T1000 (cell line): ENCODE measurements at regions not wholly inside any gene's neighbourhood (a gene's known extent, or its start where the extent isn't known, plus 50 kb on each side); places are given as distances from the start of the nearest gene placed in this dataset.

Experiments used
- DNase-seq: peaks from one replicate; lab custom pipeline; 2025; ENCODE audit warnings: mixed read lengths; lab: John Stamatoyannopoulos, UW

DNA sequence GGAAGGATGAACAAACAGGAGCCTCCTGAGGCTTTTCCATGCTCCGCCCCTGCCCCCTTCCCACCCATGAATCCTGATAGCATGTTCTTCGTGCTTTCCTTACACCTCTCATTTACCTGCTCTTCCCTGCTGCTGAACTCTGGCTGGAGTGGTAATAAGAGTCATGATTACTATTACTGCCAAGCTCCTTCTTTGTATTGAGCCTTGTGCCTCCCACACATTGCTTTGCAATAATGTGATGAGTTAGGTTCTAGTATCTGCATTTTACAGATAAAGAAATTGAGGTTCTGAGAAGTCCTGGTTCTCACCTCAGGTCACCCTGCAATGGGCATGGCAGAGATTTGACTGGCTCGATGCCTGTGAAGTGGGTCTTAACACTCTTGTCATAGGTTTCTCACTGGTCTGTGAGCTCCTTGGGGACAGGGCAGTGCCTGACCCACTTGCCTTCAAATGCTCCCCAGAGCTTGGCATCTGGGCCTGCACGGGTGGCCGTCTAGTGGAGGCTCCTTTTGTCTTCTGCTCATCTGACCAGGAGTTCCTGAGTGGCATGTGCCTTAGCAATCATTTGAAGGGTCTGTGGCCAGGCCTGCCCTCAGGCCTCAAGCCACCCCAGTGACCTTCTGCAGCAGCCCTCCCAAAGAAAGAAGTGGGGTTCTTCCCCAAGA is 309.2 kb upstream of the ZMIZ1 start:
- DNase-seq = no peak

DNA sequence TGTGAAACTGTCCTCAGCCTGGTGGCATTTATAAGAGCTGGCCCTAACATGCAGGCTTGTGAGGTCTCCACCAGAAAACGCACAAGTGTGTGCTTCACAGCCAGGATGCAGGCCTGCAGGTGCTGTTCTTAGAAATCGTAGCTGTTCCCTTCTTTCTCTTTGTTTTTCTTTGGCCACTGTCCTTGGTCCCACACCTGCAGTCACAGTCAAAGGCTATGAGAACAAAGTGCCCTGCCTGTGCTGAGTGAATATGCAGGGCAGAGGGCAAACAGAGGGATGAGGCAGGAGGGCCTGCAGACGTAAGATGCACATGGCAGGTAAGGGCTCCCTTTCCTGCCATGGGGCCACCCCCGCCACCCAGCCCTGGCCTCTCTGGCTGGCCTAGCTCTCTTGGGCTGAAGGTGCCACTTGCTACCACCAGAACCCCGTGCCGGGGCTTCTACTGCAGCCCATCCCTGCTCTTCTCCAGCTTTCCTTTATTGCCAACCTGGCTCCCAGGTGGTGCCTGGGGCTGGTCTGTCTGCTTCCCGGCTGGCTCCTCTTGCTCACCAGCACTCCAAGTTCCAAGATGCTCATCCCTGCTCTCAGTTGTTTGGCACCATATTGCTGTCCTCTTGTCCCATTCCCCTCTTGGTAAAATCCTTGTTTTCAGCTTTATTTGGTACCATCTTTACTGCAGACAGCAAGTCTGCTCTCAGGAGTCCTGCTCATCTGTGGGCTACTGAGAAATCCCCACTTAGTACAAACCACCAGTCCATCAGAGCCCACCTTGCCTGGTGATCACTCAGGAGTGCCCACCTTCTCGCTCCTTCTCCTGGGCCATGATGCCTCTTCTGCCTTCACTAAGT is 308.1 kb upstream of the ZMIZ1 start:
- no peak for DNase-seq

DNA sequence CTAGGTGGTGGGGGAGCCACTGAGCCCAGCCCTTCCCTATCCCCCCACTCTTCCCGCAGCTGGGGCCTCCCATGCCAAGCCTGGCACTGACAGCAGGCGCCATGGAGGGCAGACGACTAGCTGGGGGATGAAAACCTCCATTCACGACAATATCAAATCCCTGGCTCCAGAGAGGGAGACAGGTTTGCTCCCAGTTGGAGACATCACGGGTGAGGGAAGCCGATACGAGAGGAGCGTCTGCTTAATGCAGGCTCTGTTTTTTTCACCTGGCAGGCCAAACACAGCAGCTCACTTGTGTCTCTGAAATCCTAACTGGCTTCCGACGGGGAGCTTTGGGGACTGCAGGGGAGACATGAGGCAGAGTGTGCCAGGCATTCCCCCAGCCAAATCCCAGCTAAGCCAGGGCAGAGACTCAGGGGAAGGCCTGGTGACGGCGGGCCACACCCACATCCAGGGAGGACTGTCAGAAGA is 307.4 kb upstream of the ZMIZ1 start:
- DNase-seq = no peak

DNA sequence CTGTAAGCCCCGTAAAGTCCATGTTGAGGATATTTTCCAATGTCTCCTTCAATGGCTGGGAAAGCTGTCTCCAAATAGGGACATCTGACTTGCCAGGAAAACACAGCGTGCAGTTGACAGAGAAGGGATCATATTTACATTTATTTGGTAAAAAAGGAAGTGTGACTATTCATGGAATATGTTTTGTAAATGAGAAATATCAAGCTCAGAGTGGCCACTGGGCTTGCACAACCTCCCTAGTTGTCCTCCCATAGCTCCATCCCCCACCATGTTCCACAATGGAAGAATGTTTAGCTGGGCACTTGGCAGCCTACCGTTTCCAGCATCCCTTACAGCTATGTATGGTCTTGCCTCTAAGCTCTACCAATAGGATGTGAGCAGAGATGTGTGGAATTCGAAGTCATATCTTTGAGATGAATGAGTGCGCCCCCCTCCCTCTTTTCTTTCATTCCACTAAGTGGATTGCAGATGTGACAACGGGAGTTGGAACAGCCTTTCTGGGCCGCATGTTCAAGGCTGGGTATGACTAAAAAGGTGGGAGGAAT is 306.6 kb upstream of the ZMIZ1 start:
- no peak for DNase-seq

DNA sequence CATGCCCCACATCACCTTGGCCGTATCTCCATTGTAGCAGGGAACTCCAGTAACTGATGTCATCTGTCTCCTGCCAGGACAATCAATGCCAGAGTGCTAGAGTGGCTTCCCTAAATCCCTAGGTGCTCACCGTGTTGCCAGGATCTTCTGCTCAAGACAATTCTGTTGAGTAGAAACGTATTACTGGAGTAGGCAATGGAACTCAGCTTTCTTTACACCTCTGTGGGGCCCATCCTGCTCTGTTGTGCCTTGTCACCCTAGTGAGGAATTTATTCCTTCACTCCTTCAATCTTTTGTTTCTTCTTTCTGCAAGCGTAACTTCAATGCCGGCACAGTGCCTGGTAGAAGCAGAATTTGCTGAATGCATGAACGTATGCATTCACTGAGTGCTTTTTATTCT is 305.5 kb upstream of the ZMIZ1 start:
- DNase-seq = no peak

DNA sequence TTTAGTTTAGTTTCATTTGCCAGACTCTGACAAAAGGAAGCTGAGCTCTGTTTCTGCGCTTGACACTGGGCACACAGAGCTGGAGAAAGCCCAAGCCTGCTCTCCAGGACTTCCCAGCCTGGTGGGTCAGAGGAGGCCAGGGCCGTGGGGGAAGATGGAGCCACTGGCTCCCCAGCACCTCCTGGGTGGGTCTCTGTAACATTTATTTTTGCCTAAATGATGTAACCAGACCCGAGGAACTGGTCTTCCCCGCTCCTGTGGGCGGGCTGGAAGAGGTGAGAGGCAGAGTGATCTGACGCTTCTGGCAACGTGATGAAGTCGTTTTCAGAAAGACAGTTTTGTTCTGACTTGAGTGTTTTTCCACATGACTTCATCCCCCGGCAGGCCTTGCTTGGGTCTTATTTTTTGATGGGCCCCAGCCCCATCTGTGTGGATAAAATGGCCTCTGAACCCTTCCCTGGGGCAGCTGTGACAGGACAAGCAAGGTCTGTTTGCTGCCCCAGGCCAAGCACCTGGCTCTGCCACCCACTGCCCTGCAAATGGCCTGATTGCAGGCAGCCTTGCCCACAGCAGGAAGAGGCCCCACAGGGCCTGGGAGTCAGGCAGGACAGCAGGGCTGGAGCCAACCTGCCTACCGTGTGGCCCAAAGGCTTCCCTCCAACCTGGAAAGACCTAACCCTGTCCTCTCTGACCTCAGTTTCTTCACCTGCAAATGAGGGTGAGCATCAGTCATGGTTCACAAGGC is 304.9 kb upstream of the ZMIZ1 start:
- no peak for DNase-seq

DNA sequence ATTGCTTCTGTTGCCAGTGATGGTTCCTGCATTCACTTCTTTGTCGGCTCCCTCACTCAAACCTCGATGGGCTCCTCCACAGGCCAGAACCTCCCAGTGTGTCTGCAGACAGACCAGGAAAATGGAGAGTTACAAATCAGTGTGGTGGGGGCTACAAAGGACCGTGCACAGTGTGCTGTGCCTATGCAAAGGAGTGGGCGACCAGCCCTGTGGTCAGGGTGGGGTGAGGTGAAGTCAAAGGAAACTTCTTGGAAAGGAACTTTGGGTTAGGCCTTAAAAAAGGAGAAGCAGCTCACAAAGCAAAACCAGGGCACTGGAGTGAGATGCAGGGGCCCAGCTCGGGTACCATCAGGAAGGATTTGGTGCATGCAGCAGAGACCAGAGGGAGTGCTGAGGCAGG is 304.3 kb upstream of the ZMIZ1 start:
- no peak for DNase-seq

DNA sequence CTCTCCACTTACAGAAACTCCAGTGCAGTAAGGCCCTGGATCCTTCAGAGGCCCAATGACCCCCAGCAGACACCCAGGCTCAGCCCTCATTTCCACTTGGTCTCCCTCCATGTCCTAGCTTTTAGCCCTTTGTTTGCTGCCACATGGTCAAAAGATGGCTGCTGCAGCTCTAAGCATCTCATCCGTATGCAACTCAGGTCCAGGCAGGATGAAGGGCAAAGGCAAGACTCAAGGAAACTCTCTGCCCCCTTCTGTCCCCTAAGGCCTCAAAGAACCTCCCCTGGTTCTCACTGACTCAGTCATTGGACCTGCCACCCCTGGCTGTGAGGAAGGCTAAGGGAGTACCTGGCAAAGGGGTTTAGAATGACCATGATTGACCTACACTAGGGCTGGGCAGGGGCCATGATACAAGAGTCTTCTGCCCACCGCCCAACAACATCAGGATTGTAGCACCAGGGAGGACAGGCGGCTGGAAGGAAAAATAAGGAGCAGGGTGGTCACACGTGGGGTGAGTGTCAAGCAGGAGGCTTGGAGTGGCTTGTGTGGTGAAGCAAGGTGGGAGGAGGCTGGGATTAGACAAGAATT is 303.8 kb upstream of the ZMIZ1 start:
- no peak for DNase-seq

DNA sequence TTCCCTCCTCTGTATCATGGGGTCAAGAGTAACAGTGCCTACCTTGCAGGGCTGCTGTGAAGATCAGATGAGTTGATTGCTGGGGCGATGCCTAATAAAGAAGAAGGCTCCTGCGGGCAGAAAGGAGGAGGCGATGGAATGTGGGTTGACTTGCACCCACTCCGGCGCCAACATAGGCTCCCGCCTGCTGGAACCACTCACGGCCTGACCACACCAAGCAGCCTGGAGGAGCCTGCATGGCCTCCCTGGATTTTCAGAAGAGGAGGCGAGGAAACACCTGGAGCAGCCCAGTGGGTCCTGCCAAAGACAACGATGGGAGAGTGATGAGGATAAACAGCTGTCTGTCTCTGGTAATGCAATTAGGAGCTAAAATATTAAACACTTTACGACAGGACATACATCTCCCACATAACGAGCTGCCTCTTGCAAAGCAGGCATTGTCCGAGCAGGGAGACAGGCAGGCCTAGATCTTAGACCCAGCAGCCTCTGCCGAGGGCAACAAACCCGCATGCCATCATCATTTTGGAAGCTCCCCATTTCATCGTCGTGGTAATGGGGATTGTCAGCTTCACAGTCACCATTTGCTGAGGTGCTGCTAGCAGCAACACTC is 302.9 kb upstream of the ZMIZ1 start:
- DNase-seq = no peak

DNA sequence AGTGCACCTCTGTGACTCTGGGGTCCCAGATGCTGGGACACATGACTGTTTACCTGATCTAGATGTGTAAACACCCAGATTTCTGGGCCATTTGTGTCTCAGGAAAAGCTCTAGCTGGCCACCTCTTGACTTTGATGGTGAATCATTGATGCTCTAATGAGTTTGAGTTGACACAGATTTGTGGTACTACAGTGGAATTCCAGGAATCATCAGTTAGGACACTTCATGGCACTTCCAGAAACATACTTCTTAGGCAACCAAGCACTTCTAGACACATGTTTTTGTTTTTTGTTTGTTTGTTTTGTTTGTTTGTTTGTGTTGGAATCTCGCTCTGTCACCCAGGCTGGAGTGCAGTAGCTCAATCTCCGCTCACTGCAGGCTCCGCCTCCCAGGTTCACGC is 302.2 kb upstream of the ZMIZ1 start:
- no peak for DNase-seq

DNA sequence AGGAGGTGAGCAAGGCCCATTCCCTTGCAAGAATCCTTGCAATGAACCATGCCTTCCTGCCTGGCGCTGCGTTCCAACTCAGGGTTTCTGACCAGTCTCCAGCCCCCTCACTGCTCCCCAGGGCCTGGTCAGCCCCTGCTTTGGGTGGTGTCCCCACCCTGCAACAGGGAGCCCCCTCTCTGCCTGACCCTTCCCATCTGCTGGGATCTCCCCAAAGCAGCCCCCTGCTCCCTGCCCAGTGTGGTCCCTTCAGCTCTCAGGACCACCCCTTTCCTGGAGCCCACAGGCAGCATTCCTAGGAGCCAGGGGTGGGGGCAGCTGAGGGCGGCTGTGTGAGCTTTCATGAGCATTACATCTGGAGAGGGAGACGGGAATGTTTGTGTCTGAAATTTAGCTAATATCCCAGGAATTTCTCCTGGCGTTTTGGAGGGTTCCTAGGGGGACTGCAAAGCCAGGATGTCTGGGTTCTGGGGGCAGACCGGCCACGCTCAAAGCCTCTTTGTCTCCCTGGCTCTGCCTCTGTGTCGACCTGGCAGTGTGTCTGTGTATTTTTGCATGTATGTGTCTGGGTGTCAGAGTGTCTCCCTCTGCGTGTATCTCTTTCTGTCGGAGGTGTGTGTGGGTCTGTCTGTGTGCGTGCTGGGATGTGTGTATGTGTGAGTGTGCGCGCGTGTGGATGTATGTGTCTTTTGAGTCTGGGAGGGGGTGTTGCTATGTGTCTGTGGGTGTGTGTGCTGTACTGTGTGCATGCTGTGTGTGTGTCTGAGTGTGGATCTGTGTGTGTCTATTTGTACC is 300.5 kb upstream of the ZMIZ1 start:
- DNase-seq = no peak

DNA sequence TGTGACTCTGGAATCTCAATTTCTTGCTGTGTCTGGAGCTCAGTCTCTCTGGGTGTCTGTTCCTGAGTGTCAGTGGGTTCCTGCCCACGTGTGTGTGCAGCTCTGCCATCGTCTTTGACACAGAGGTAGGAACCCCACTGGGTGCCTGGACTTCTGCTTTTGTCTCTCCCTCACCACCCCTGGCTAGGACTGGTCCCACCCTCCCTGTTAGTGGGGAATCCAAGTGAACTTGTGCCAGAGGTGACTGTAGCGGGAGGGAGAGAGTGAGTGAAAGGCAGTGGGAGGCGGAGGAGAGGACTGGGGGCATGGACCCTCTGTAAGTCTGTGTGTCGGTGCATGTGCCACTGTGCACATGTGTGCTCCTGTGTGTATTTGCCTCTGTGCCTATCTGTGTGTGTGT is 299.9 kb upstream of the ZMIZ1 start:
- no peak for DNase-seq

DNA sequence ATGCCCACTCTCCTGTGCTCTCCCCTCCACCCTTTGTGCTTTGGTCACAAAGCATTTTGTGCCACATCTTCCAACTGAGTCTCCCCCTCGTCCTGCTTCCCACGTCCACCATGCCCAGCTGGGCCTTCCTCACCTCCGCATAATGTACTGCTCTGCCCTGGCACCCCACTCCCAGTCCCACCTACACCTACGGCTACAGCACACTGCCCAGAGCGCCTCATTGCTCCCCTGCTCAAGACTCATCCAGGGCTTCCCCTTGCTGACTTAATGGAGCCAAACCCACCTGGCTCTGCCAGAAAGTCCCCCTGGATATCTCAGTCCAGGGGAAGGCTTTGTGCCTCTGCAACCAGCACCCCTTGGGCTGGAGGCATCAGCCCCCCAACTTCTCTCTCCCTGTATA is 299.2 kb upstream of the ZMIZ1 start:
- no peak for DNase-seq

DNA sequence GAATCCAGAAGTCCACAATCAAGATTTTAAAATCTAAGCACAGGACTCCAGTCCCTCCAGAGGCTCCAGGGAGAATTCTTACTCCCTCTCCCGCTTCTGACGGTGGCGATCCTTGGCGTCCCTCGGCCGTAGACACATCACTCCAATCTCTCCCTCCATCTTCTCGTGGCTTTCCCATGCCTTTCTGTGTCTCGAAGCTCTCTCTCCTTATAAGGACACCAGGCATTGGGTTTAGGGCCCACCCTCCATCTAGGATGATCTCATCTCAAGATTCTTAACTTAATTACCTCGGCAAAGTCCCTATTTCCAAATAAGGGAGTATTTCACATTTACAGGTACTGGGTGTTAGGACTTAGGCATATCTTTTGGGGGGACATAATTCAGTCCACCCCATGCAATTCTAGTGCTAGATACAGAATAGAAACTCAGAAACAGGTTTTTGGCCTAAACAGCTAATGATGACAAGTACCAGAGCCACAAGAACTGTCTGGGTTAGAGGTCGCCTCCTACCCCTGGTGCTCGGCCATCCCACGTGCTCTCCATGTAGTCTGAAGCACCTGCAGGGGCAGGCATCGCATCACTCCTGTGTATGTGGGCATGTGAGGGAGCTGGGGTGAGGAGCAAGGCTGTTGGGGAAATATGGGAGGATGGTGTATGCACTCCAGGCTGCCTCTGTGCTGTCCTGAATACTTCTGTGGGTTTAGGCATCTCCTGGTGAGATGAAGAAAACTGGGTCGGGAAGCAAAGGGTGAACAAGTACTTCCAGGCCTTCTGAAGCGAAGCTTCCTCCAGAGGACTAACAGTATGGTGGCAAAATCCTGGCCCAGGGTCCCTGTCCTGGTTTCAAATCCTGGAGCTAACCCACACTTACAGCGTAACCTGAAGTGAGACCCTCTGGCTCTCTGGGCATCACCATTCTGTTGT is 298.3 kb upstream of the ZMIZ1 start:
- no peak for DNase-seq

DNA sequence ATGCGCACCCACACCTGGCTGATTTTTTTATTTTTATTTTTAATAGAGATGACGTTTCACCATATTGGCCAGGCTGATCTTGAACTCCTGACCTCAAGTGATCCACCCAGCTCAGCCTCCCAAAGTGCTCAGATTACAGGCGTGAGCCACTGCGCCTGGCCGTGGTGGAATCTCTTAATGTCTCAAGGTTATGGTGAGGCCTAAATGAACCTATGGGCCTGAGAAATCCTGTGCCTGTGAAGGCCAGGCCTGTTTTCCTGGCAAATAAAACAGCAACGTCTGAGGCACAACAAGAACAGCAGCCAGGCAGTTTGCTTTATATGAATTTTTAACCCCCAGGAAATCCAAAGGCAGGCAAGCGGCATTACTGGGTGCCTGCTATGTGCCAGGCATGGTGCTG is 297.5 kb upstream of the ZMIZ1 start:
- no peak for DNase-seq

DNA sequence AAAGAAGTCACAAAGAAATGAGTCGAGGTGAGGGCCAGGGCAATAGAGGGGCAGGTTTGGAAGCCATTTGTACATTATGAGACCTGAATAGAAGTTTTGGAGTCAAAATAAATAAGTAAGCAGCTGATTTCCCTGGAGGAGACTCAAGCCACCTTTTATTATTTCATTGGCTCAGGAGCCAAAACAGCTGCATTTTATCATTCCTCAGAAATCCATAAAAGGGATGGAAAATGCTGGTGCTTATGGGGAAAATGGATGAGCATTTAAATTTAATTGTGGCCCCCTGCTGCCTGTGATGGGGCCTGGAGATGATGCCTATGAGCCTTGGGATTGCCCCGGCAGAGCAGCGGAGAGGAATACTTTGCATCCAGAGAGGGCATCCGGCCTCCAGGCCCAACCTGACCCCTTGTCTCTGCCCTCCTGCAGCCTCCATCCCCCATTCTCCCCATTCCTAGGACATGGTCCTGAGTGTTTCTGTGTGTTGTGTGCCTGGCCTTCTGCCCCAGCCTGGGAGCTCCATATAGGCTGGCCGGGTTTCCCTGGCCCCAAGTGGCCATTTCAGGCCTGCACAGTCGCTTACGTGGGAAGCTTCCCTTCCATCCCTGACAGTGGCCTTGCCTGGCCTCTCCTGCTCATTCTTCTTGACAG is 296.8 kb upstream of the ZMIZ1 start:
- no peak for DNase-seq

DNA sequence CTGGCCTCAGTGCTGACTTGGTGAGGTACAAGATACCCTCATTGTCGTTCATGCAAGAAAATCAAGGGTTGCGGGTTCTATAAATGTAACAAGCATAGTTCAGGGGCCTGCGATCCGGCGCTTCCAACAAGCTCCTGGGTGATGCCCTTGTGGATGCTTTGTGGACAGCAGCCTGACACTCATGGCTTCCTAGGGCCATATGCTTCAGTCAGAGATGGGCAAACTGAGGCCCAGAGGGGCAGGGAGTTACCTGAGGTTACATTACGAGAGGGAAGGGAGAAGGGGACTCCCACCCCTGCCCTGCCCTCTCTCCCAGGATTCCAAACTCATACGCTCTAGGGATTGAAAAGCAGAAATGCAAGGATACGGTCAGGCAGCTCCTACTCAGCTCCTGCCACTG is 296.3 kb upstream of the ZMIZ1 start:
- DNase-seq = no peak

DNA sequence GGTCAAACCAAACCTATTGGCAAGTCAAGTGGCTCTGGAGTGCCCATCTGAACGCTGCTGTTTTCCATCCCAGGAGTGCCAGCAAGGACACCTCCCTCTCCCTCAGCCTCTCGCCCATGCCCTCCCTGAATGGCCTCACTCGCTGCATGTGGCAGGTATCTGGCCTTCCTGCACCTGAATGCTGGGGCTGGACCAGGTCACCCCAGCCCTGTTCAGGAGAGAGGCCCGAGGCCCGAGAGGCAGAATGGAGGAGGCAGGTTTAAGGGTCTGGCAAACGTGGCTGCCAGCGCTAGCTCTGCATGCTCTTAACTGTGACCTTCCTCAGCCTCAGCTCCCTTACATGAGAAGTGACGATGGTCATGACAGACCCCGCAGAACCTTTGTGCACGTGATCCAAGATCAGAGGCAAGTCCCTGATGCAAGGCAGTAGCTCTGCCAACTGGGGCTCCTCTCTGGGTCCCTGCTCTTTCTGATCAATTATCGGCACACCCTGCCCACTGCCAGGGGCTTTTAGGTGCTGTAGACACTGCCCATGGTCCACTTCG is 295.7 kb upstream of the ZMIZ1 start:
- DNase-seq = no peak

DNA sequence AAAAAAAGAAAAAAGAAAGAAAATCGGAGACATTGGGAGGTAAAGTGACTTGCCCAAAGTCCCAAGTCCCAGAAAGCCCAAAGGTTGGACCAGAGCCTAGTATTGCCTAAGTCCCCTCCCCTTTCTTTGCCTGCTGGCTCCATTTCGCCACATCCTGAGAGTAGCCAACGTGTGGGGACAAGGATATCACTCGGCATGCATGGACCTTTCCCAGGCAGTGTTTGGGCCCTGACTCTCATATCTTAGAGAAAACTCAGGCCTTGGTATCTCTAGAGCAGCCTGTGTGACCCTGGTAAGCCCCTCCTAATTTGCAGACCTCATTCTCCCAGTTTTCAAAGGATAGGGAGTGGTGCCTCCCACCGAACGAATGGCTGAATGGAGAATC is 294.2 kb upstream of the ZMIZ1 start:
- DNase-seq = no peak
